Muscle of arm (tissue), 1 donor: ENCODE measurements at regions not wholly inside any gene's neighbourhood (a gene's known extent, or its start where the extent isn't known, plus 50 kb on each side); places are given as distances from the start of the nearest gene placed in this dataset.

ENCODE experiments used
- DNase-seq: peaks from one replicate; pipeline ENCODE4 v3.0.0-alpha.2; 2013

- no peak for DNase-seq
These were observed 162.5 kb upstream of the SDK2 start for GRCh38 chr17:73806768-73807167.

GRCh38 chr17:73813201-73813600 lies 169.0 kb upstream of the SDK2 start:
- DNase-seq = no peak

GRCh38 chr17:73814075-73814474 lies 169.8 kb upstream of the SDK2 start:
- no peak for DNase-seq

GRCh38 chr17:73815474-73815873 lies 171.2 kb upstream of the SDK2 start:
- DNase-seq = no peak

- DNase-seq = no peak
These were observed 175.5 kb upstream of the SDK2 start for GRCh38 chr17:73819440-73820395.

GRCh38 chr17:73820686-73821448 lies 176.6 kb upstream of the SDK2 start:
- peak; percentile 11 for DNase-seq

- DNase-seq = no peak
These were observed 177.4 kb upstream of the SDK2 start for GRCh38 chr17:73821665-73822064.

GRCh38 chr17:73822371-73822770 lies 178.1 kb upstream of the SDK2 start:
- no peak for DNase-seq

- no peak for DNase-seq
These were observed 179.4 kb upstream of the SDK2 start for GRCh38 chr17:73823684-73824083.

GRCh38 chr17:73824321-73824720 lies 180.1 kb upstream of the SDK2 start:
- no peak for DNase-seq

- no peak for DNase-seq
These were observed 182.1 kb upstream of the SDK2 start for GRCh38 chr17:73826181-73826871.

- no peak for DNase-seq
These were observed 182.6 kb upstream of the SDK2 start for GRCh38 chr17:73826872-73827228.

- no peak for DNase-seq
These were observed 183.5 kb upstream of the SDK2 start for GRCh38 chr17:73827627-73828291.

- DNase-seq = no peak
These were observed 185.5 kb upstream of the SDK2 start for GRCh38 chr17:73829676-73830280.

GRCh38 chr17:73831699-73832098 lies 187.5 kb upstream of the SDK2 start:
- no peak for DNase-seq

- DNase-seq = no peak
These were observed 189.7 kb upstream of the SDK2 start for GRCh38 chr17:73833775-73834488.

GRCh38 chr17:73834684-73835343 lies 190.6 kb upstream of the SDK2 start:
- DNase-seq = no peak

GRCh38 chr17:73835605-73836004 lies 191.4 kb upstream of the SDK2 start:
- no peak for DNase-seq

- peak; percentile 7 for DNase-seq
These were observed 194.6 kb upstream of the SDK2 start for GRCh38 chr17:73838815-73839214.

- no peak for DNase-seq
These were observed 196.6 kb upstream of the SDK2 start for GRCh38 chr17:73840829-73841228.
